GM12878 (cell line): ENCODE measurements at regions not wholly inside any gene's neighbourhood (a gene's known extent, or its start where the extent isn't known, plus 50 kb on each side); places are given as distances from the start of the nearest gene placed in this dataset.

Experiments
- ATAC-seq: fragments of 200-7000 bp; cut with Tn5 transposase; 3 replicates; pipeline ENCODE4 v1.9.1; 2020; ENCODE audit warnings: mild to moderate bottlenecking, moderate library complexity
- BruUV-seq: library from RNA; stranded (reverse); fragments of 400-500 nt; replicated peaks from 2 replicates; lab custom pipeline; 2021; lab: Mats Ljungman, UMichigan
- CTCF ChIA-PET: fragments of 300-600 bp; sonication (Branson Sonifier 250); formaldehyde crosslinking; extraction: SDS; loops from one replicate; lab custom pipeline; 2021; ENCODE audit warnings: inconsistent platforms; lab: Yijun Ruan, JAX
- POLR2A ChIA-PET: fragments of 350-600 bp; formaldehyde crosslinking; extraction: SDS; loops from one replicate; lab custom pipeline; 2021; ENCODE audit warnings: inconsistent platforms; lab: Charles Lee
- RAD21 ChIA-PET: fragments of 300-600 bp; sonication (Branson Sonifier 250); formaldehyde crosslinking; loops from one replicate; lab custom pipeline; 2023; ENCODE audit warnings: antibody characterized with exemption; ENCODE audit not compliant: unreplicated experiment; lab: Charles Lee
- SMC1A ChIA-PET: fragments of 300-600 bp; sonication (Branson Sonifier 250); formaldehyde crosslinking; loops from one replicate; lab custom pipeline; 2023; ENCODE audit not compliant: unreplicated experiment, uncharacterized antibody; lab: Charles Lee
- DNase-seq: peaks from one replicate; pipeline ENCODE4 v3.0.0-alpha.2; 2011; ENCODE audit warnings: low read depth, low spot score
- FAIRE-seq: peaks from 3 replicates; lab custom pipeline; 2011; peaks lifted over from hg19 to GRCh38; lab: Jason Lieb, UNC
- H2AFZ ChIP-seq: 2 replicates; pipeline ENCODE4 v1.6.0; 2011; ENCODE audit warnings: low read depth, low read length, control low read depth; ENCODE audit not compliant: control insufficient read depth
- H3K27ac ChIP-seq: 2 replicates; pipeline ENCODE4 v1.5.1; 2011; ENCODE audit warnings: control low read depth; ENCODE audit not compliant: control insufficient read depth, insufficient read depth
- H3K27me3 ChIP-seq, 2 experiments: replicated peaks in 1 of 2; 2 replicates each; pipeline versions ENCODE4 v1.6.0 to v1.6.1; 2011; ENCODE audit warnings: low read length in 1 of 2; ENCODE audit not compliant: control insufficient read depth in 2 of 2, insufficient read depth in 2 of 2
- H3K36me3 ChIP-seq, 2 experiments: 2 replicates each; pipeline ENCODE4 v1.5.1; 2011; ENCODE audit warnings: low read length in 1 of 2; ENCODE audit not compliant: control insufficient read depth in 2 of 2, insufficient read depth in 2 of 2
- H3K4me1 ChIP-seq: 2 replicates; pipeline ENCODE4 v1.6.1; 2011; ENCODE audit warnings: mild to moderate bottlenecking, low read length, moderate library complexity, mixed read lengths; ENCODE audit not compliant: control insufficient read depth, insufficient read depth
- H3K4me2 ChIP-seq: 2 replicates; pipeline ENCODE4 v1.6.0; 2011; ENCODE audit warnings: control low read depth; ENCODE audit not compliant: control insufficient read depth, insufficient read depth
- H3K4me3 ChIP-seq: fragments of 200-600 bp; sonication (generic); 2 replicates; pipeline ENCODE4 v1.5.1; 2016
- H3K79me2 ChIP-seq: 2 replicates; pipeline ENCODE4 v1.6.0; 2011; ENCODE audit warnings: low read length; ENCODE audit not compliant: control insufficient read depth, insufficient read depth
- H3K9ac ChIP-seq: 2 replicates; pipeline ENCODE4 v1.8.0; 2011; ENCODE audit warnings: low read length, control low read depth, mixed read lengths; ENCODE audit not compliant: control insufficient read depth, insufficient read depth
- H3K9me3 ChIP-seq: replicated peaks from 3 replicates; pipeline ENCODE4 v1.5.1; 2011; ENCODE audit warnings: mild to moderate bottlenecking, low read length; ENCODE audit not compliant: control insufficient read depth, insufficient read depth
- H4K20me1 ChIP-seq: 2 replicates; pipeline ENCODE4 v1.6.0; 2011; ENCODE audit not compliant: control insufficient read depth, insufficient read depth
- CBX3 ChIP-seq: fragments of 200-600 bp; sonication (generic); IDR thresholded peaks from 2 replicates; pipeline ENCODE4 v1.6.1; 2016; ENCODE audit warnings: low read depth, borderline replicate concordance
- CREM ChIP-seq: IDR thresholded peaks from 2 replicates; pipeline ENCODE4 v1.6.1; 2014; ENCODE audit warnings: antibody characterized with exemption, low read depth
- EGR1 ChIP-seq, 2 experiments: IDR thresholded peaks; 1 replicate in 1 of 2; 2 replicates in 1 of 2; pipeline ENCODE4 v1.6.1; 2011 to 2012; ENCODE audit warnings: low read depth in 2 of 2, low read length in 2 of 2, borderline replicate concordance in 1 of 2, mild to moderate bottlenecking in 1 of 2, moderate library complexity in 1 of 2
- ETV6 ChIP-seq, 2 experiments: fragments of 450-650 bp in 1 of 2; IDR thresholded peaks in 1 of 2; conservative IDR thresholded peaks in 1 of 2; 2 replicates each; pipeline ENCODE4 v1.6.1; 2014; ENCODE audit warnings: antibody characterized with exemption in 1 of 2, borderline replicate concordance in 1 of 2, low read depth in 1 of 2, mild to moderate bottlenecking in 1 of 2, moderate library complexity in 1 of 2
- EZH2 ChIP-seq: IDR thresholded peaks from 2 replicates; pipeline ENCODE4 v1.6.1; 2012; ENCODE audit warnings: low read depth, mild to moderate bottlenecking, control low read depth, inconsistent platforms, low read length, borderline replicate concordance; ENCODE audit not compliant: control insufficient read depth
- GABPA ChIP-seq: IDR thresholded peaks from 2 replicates; pipeline ENCODE4 v1.6.1; 2014; ENCODE audit warnings: antibody characterized with exemption, low read depth, mild to moderate bottlenecking, inconsistent platforms
- MXI1 ChIP-seq: fragments of 150-350 bp; IDR thresholded peaks from 2 replicates; pipeline ENCODE4 v1.6.1; 2011; ENCODE audit warnings: low read depth, mild to moderate bottlenecking, inconsistent platforms, low read length, improper control_type of control experiment
- NFXL1 ChIP-seq: fragments of 450-650 bp; IDR thresholded peaks from 2 replicates; pipeline ENCODE4 v1.6.1; 2017; ENCODE audit warnings: antibody characterized with exemption, mild to moderate bottlenecking, borderline replicate concordance
- PAX5 ChIP-seq: IDR thresholded peaks from 2 replicates; pipeline ENCODE4 v1.6.1; 2011; ENCODE audit warnings: low read depth, low read length, borderline replicate concordance
- TAF1 ChIP-seq: IDR thresholded peaks from 2 replicates; pipeline ENCODE4 v1.6.1; 2011; ENCODE audit warnings: mild to moderate bottlenecking, low read depth, low read length, borderline replicate concordance
- ZNF24 ChIP-seq: fragments of 450-650 bp; IDR thresholded peaks from 2 replicates; pipeline ENCODE4 v1.6.1; 2017; ENCODE audit warnings: antibody characterized with exemption, mild to moderate bottlenecking
- ZNF622 ChIP-seq: fragments of 450-650 bp; IDR thresholded peaks from 2 replicates; pipeline ENCODE4 v1.6.1; 2017; ENCODE audit warnings: mild to moderate bottlenecking, inconsistent platforms
- whole genome bisulfite sequencing: methylation state at CpG from one replicate; pipeline ENCODE4 v1.1.6; 2016; ENCODE audit warnings: low lambda C conversion rate; ENCODE audit not compliant: insufficient replicate concordance, insufficient coverage; ENCODE audit errors: missing lambda C conversion rate; 5-methylcytosine and 5-hydroxymethylcytosine counted together
- in situ Hi-C: fragments of 300-500 bp; cut with MboI; formaldehyde crosslinking; loops from 9 replicates; pipeline ENCODE4 v1.14.3; 2018; ENCODE audit warnings: mixed read lengths
- intact Hi-C: fragments of 100-400 bp; cut with micrococcal nuclease; formaldehyde crosslinking; loops from one replicate; pipeline ENCODE4 v1.14.2; 2022; ENCODE audit not compliant: unreplicated experiment
- TF ChIP-seq, protein P1 (sequence below): fragments of 450-650 bp; IDR thresholded peaks from 2 replicates; pipeline ENCODE4 v1.6.1; 2016; ENCODE audit warnings: mild to moderate bottlenecking
- TF ChIP-seq, protein P2 (sequence below): IDR thresholded peaks from 2 replicates; pipeline ENCODE4 v1.6.1; 2011; ENCODE audit warnings: borderline replicate concordance, low read depth, mild to moderate bottlenecking, moderate library complexity, mixed read lengths, low read length; ENCODE audit not compliant: insufficient read depth; ENCODE audit errors: extremely low read length
- TF ChIP-seq, protein P3 (sequence below): IDR thresholded peaks from 2 replicates; pipeline ENCODE4 v1.6.1; 2012; ENCODE audit warnings: low read depth, low read length, improper control_type of control experiment

DNA sequence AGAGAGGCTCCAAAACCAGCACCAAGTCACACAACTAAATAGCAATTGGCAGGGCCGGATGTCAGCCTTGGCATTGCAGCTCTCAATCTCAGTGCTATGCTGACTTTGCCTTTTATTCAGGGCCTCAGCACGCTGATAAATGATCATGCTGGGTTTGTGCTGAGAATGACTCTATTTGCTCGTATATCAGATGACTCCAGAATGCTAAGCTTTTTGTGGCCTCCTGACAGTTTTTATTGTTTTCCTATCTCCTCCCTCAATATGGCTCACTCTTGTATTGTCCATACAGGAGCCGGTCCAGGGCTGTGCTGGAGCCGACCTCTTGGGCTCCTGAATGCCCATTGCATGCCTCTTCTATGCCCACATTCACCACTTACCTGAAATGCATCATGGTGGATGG is 211.0 kb downstream of the EFNB2 start:
- no peaks in the 10 kb centered on the region for H3K4me1 ChIP-seq
- ChIA-PET CTCF (interaction anchor here (1.1 kb wide), 1 partner anchor 296 kb away, joined by 3 read pairs; no protein-coding TSS in a partner anchor), RAD21 (no interaction called here), POLR2A (no interaction called here)
- DNase-seq (no peak), FAIRE-seq (no peak)
- H3K9me3 ChIP-seq = no peaks in the 10 kb centered on the region; the same call in 2 of the 3 replicates
- H4K20me1 ChIP-seq = no peaks in the 10 kb centered on the region
- no peak overlapping the region for H3K9ac ChIP-seq
- H3K4me2 ChIP-seq = no peak overlapping the region
- 30% methylated on average over 5 of the region's 5 CpGs for WGBS
- H3K79me2 ChIP-seq = no peaks in the 10 kb centered on the region
- H3K36me3 ChIP-seq = no peaks in the 10 kb centered on the region
- H3K4me3 ChIP-seq = no peak overlapping the region
- intact Hi-C loops = no loop called here
- H3K27me3 ChIP-seq = no peaks in the 10 kb centered on the region
- no peak overlapping the region for H3K27ac ChIP-seq
- no peak for TF ChIP-seq TAF1
- TF ChIP-seq MXI1 = no peak
- TF ChIP-seq NFXL1 = no peak
- no peak for TF ChIP-seq CREM
- no peak for TF ChIP-seq ZNF622
- no peak for TF ChIP-seq PAX5
- TF ChIP-seq CBX3 = no peak
- TF ChIP-seq, protein P1, sequence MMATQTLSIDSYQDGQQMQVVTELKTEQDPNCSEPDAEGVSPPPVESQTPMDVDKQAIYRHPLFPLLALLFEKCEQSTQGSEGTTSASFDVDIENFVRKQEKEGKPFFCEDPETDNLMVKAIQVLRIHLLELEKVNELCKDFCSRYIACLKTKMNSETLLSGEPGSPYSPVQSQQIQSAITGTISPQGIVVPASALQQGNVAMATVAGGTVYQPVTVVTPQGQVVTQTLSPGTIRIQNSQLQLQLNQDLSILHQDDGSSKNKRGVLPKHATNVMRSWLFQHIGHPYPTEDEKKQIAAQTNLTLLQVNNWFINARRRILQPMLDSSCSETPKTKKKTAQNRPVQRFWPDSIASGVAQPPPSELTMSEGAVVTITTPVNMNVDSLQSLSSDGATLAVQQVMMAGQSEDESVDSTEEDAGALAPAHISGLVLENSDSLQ = no peak
- TF ChIP-seq, all 136 proteins: peak for 0
- no peak overlapping the region for H2AFZ ChIP-seq
- SMC1A ChIA-PET = no interaction called here
- BruUV-seq = no TSS peak
- in situ Hi-C loops = no loop called here
- ATAC-seq = no peak

DNA sequence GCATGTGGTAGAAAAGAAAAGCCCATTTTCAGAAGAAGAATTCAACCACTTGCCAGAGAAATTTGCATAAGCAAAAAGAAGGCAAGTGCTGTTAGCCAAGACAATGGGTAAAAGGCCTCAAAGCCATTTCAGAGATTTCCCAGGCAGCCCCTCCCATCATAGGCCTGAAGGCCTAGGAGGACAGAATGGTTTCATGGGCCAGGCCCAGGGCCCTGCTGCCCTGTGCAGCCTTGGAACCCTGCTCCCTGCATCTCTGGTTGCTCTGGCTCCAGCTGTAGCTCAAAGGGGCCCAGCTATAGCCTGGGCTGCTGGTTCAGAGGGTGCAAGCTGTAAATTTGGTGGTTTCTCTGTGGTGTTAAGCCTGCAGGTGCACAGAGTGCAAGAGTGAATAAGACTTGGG is 212.8 kb downstream of the EFNB2 start:
- no peaks in the 10 kb centered on the region for H3K36me3 ChIP-seq
- in situ Hi-C loops (no loop called here), intact Hi-C loops (no loop called here)
- no peak overlapping the region for H3K4me2 ChIP-seq
- no peak for TF ChIP-seq EZH2
- TF ChIP-seq ZNF622 = no peak
- no peak for TF ChIP-seq ETV6 (conservative IDR thresholded peaks at IDR 0.05 in 1 of 2, IDR thresholded peaks at IDR 0.05 in 1 of 2; ENCODE audit: borderline replicate concordance in 1 of 2, low read depth in 1 of 2)
- TF ChIP-seq GABPA = no peak
- TF ChIP-seq EGR1 (IDR thresholded peaks at IDR 0.05; ENCODE audit: borderline replicate concordance in 1 of 2, low read depth in 2 of 2, low read length in 2 of 2) = no peak
- no peak for TF ChIP-seq ZNF24
- TF ChIP-seq, protein P2, sequence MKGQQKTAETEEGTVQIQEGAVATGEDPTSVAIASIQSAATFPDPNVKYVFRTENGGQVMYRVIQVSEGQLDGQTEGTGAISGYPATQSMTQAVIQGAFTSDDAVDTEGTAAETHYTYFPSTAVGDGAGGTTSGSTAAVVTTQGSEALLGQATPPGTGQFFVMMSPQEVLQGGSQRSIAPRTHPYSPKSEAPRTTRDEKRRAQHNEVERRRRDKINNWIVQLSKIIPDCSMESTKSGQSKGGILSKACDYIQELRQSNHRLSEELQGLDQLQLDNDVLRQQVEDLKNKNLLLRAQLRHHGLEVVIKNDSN = no peak
- TF ChIP-seq, protein P3, sequence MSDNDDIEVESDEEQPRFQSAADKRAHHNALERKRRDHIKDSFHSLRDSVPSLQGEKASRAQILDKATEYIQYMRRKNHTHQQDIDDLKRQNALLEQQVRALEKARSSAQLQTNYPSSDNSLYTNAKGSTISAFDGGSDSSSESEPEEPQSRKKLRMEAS = no peak
- TF ChIP-seq, all 136 proteins: peak for 0
- H2AFZ ChIP-seq = no peak overlapping the region
- no peak overlapping the region for H3K9ac ChIP-seq
- no peak for DNase-seq
- H3K27me3 ChIP-seq = no peaks in the 10 kb centered on the region
- no peak for FAIRE-seq
- H3K4me1 ChIP-seq = no peaks in the 10 kb centered on the region
- H3K27ac ChIP-seq = no peak overlapping the region
- ATAC-seq = no peak
- no TSS peak for BruUV-seq
- ChIA-PET CTCF (no interaction called here), SMC1A (no interaction called here), RAD21 (no interaction called here), POLR2A (no interaction called here)
- no peaks in the 10 kb centered on the region for H4K20me1 ChIP-seq
- no peaks in the 10 kb centered on the region; the same call in 2 of the 3 replicates for H3K9me3 ChIP-seq
- no peaks in the 10 kb centered on the region for H3K79me2 ChIP-seq
- H3K4me3 ChIP-seq = no peak overlapping the region
